ENCODE measurements at regions not wholly inside any gene's neighbourhood (a gene's known extent, or its start where the extent isn't known, plus 50 kb on each side); places are given as distances from the start of the nearest gene placed in this dataset.

DNA sequence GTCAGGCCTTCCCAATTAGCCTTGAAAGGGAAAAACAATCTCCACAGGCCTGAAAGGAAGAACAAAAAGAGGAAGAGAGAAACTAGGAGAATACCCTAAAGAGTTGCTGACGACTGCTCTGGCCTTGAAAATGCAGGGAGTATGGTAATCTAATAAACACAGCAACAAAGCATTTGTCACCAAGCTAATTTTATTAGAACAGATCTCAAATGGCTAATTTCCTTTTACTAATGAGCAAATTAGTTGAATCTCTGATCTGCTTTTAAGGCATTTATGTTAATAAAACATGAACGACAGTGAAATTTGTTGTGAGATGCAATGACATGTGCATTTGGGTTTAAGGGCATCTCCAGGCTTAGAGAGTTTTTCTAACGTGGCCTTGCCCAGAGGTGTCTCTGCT is 212.2 kb downstream of the BUD13 start:
- Histone ChIP-seq H4K20me1 (ENCODE audit: insufficient read depth) (no peaks in the 10 kb centered on the region), H3K4me2 (ENCODE audit: unreplicated experiment) (no peak overlapping the region), H3K36me3 (ENCODE audit: low read depth) (no peaks in the 10 kb centered on the region), H3K27ac (no peak overlapping the region), H2AFZ (no peak overlapping the region), H3K9me3 (ENCODE audit: low read depth) (no peaks in the 10 kb centered on the region), H3K9me2 (ENCODE audit: insufficient read depth) (no peaks in the 10 kb centered on the region), H3K4me3 (no peak overlapping the region), H3K27me3 (replicated peaks; ENCODE audit: insufficient read depth) (no peaks in the 10 kb centered on the region), H3K9ac (no peak overlapping the region), H3K79me2 (ENCODE audit: insufficient read depth) (no peaks in the 10 kb centered on the region), H3K4me1 (ENCODE audit: insufficient read depth) (peaks cover 27% of the 10 kb centered on the region), H3F3A (ENCODE audit: insufficient read depth) (peaks cover 9% of the 10 kb centered on the region; the same call in 1 of the 2 replicates)
- WGBS, 2 experiments (ENCODE audit: low coverage in 1 of 2, low lambda C conversion rate in 2 of 2, missing lambda C conversion rate in 2 of 2), result 56 to 62% methylated on average over 3 of the region's 3 CpGs
- in situ Hi-C loops (cut with MboI), result no loop called here
- DNase-seq, result no peak
- no peak for TF ChIP-seq EZH2 (IDR thresholded peaks at IDR 0.05; ENCODE audit: insufficient read depth, poor library complexity, severe bottlenecking)
- TF ChIP-seq EZH2phosphoT487 (IDR thresholded peaks at IDR 0.05; ENCODE audit: insufficient read depth, low read depth), result no peak

DNA sequence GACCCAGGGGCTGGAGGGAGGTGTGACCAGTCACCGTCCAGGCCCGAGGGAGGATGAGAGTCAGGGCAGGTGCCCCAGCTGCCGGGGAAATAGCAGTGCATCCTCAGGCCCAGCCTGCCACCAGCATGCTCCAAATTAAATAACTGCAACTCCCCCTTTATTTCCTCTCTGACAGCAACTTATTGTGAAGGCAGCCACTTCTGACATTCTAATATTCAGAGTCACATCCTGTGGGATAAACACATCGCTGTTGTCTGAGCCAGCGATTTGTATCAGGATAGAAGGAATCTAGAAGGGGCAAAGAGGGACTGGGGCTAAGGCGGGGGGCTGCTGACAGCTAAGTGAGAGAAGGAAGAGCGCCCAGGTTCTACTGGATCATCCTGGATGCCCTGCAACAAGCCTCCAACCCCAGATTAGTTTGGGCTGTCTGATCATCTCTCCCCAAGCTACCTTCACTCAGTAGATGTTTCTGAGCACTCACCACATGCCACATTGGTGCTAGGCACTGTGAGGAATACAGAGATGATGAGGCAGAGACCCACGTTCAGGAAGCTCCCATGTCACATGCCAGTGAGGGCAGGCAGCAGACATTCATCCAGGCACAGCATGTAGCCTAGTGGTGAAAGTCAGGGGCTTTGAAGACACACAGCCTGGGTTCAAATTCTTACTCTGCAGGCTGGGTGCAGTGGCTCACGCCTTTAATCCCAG is 214.1 kb downstream of the BUD13 start:
- Histone ChIP-seq H4K20me1 (ENCODE audit: insufficient read depth) (no peaks in the 10 kb centered on the region), H3K36me3 (ENCODE audit: low read depth) (no peaks in the 10 kb centered on the region), H3F3A (ENCODE audit: insufficient read depth) (peaks cover 9% of the 10 kb centered on the region; the same call in 1 of the 2 replicates), H3K4me1 (ENCODE audit: insufficient read depth) (peaks cover 27% of the 10 kb centered on the region), H3K27me3 (replicated peaks; ENCODE audit: insufficient read depth) (no peaks in the 10 kb centered on the region), H3K27ac (no peak overlapping the region), H2AFZ (0 out of 2 replicates have a peak overlapping the region, but pooled peaks have one; percentile 45), H3K4me2 (ENCODE audit: unreplicated experiment) (peak overlapping the region; percentile 49), H3K9ac (no peak overlapping the region), H3K79me2 (ENCODE audit: insufficient read depth) (no peaks in the 10 kb centered on the region), H3K9me2 (ENCODE audit: insufficient read depth) (no peaks in the 10 kb centered on the region), H3K9me3 (ENCODE audit: low read depth) (no peaks in the 10 kb centered on the region), H3K4me3 (no peak overlapping the region)
- TF ChIP-seq EZH2phosphoT487 (IDR thresholded peaks at IDR 0.05; ENCODE audit: insufficient read depth, low read depth) (no peak), EZH2 (IDR thresholded peaks at IDR 0.05; ENCODE audit: insufficient read depth, poor library complexity, severe bottlenecking) (no peak)
- in situ Hi-C loops (cut with MboI), result no loop called here
- DNase-seq, result peak; percentile 76
- 8 to 10% methylated on average over 9 of the region's 9 CpGs for WGBS, 2 experiments (ENCODE audit: low coverage in 1 of 2, low lambda C conversion rate in 2 of 2, missing lambda C conversion rate in 2 of 2)

GRCh38 chr11:116557282-116557681 is 215.5 kb downstream of the BUD13 start:
- TF ChIP-seq EZH2 (IDR thresholded peaks at IDR 0.05; ENCODE audit: insufficient read depth, poor library complexity, severe bottlenecking) (no peak), EZH2phosphoT487 (IDR thresholded peaks at IDR 0.05; ENCODE audit: insufficient read depth, low read depth) (no peak)
- Histone ChIP-seq H3K9ac (no peak overlapping the region), H3K79me2 (ENCODE audit: insufficient read depth) (no peaks in the 10 kb centered on the region), H3K4me2 (ENCODE audit: unreplicated experiment) (no peak overlapping the region), H3K27ac (no peak overlapping the region), H3K27me3 (replicated peaks; ENCODE audit: insufficient read depth) (no peaks in the 10 kb centered on the region), H3K4me3 (no peak overlapping the region), H4K20me1 (ENCODE audit: insufficient read depth) (no peaks in the 10 kb centered on the region), H2AFZ (no peak overlapping the region), H3K4me1 (ENCODE audit: insufficient read depth) (peaks cover 22% of the 10 kb centered on the region), H3K9me3 (ENCODE audit: low read depth) (no peaks in the 10 kb centered on the region), H3F3A (ENCODE audit: insufficient read depth) (peaks cover 9% of the 10 kb centered on the region; the same call in 1 of the 2 replicates), H3K9me2 (ENCODE audit: insufficient read depth) (no peaks in the 10 kb centered on the region), H3K36me3 (ENCODE audit: low read depth) (no peaks in the 10 kb centered on the region)
- peak; percentile 64 for DNase-seq
- in situ Hi-C loops (cut with MboI), result no loop called here
- WGBS, 2 experiments (ENCODE audit: low coverage in 1 of 2, low lambda C conversion rate in 2 of 2, missing lambda C conversion rate in 2 of 2), result 5 to 10% methylated on average over 3 of the region's 3 CpGs

DNA sequence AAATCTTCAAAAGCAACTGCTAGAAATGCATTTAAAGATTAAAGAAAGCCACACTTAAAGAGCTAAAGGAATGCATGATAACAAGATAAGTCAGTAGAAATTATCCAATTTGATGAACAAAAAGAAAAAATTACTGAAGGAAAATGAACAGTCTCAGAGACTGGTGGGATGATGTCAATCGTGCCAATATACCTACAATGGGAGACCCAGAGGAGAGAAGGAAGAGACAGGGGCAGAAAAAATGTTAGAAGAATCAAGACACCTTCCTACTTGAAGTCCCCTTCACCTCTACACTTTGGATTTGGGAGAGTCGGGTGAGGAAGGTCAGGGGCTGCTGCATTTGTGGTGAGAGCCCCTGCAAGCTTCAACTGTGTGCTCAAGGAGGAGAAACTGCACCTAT is 216.3 kb downstream of the BUD13 start:
- no peak overlapping the region for H3K4me2 ChIP-seq (ENCODE audit: unreplicated experiment)
- peaks cover 9% of the 10 kb centered on the region; the same call in 1 of the 2 replicates for H3F3A ChIP-seq (ENCODE audit: insufficient read depth)
- no peak overlapping the region for H3K9ac ChIP-seq
- H3K27me3 ChIP-seq (replicated peaks; ENCODE audit: insufficient read depth), result no peaks in the 10 kb centered on the region
- H3K79me2 ChIP-seq (ENCODE audit: insufficient read depth), result no peaks in the 10 kb centered on the region
- H4K20me1 ChIP-seq (ENCODE audit: insufficient read depth), result no peaks in the 10 kb centered on the region
- DNase-seq, result no peak
- in situ Hi-C loops (cut with MboI), result no loop called here
- H3K9me3 ChIP-seq (ENCODE audit: low read depth), result no peaks in the 10 kb centered on the region
- 65 to 68% methylated on average over 2 of the region's 2 CpGs for WGBS, 2 experiments (ENCODE audit: low coverage in 1 of 2, low lambda C conversion rate in 2 of 2, missing lambda C conversion rate in 2 of 2)
- no peak overlapping the region for H3K27ac ChIP-seq
- H3K9me2 ChIP-seq (ENCODE audit: insufficient read depth), result no peaks in the 10 kb centered on the region
- H3K4me3 ChIP-seq, result no peak overlapping the region
- no peaks in the 10 kb centered on the region for H3K36me3 ChIP-seq (ENCODE audit: low read depth)
- TF ChIP-seq EZH2 (IDR thresholded peaks at IDR 0.05; ENCODE audit: insufficient read depth, poor library complexity, severe bottlenecking) (no peak), EZH2phosphoT487 (IDR thresholded peaks at IDR 0.05; ENCODE audit: insufficient read depth, low read depth) (no peak)
- no peak overlapping the region for H2AFZ ChIP-seq
- H3K4me1 ChIP-seq (ENCODE audit: insufficient read depth), result peaks cover 22% of the 10 kb centered on the region

Measured in GM23248 (cell line).